ENCODE measurements at regions not wholly inside any gene's neighbourhood (a gene's known extent, or its start where the extent isn't known, plus 50 kb on each side); places are given as distances from the start of the nearest gene placed in this dataset.

GRCh38 chr5:39896104-39896503 lies 471.3 kb upstream of the DAB2 start:
- no peak overlapping the region for H3K9ac ChIP-seq (ENCODE audit: extremely low read depth, insufficient read length, low read length)
- H3K4me3 Mint-ChIP-seq: no peak overlapping the region
- no peak for TF ChIP-seq CTCF (conservative IDR thresholded peaks at IDR 0.05)
- no peaks in the 10 kb centered on the region for H3K27me3 Mint-ChIP-seq (ENCODE audit: low read depth)
- H3K79me2 ChIP-seq (ENCODE audit: insufficient read depth, low read length): no peaks in the 10 kb centered on the region
- H2BK15ac ChIP-seq (ENCODE audit: low read depth, low read length): no peak overlapping the region
- no peak overlapping the region for H2BK20ac ChIP-seq (ENCODE audit: low read depth, low read length, poor library complexity, severe bottlenecking)
- H3K18ac ChIP-seq (ENCODE audit: insufficient read length, low read depth, low read length): no peak overlapping the region
- no peak overlapping the region for H2AFZ ChIP-seq (ENCODE audit: low read length)
- H3K9me3 Mint-ChIP-seq: no peaks in the 10 kb centered on the region
- no peak overlapping the region for H2BK12ac ChIP-seq (ENCODE audit: insufficient read length, low read depth, low read length)
- H4K8ac ChIP-seq (replicated peaks; ENCODE audit: insufficient read length, low read depth, low read length): no peak overlapping the region
- H3K4ac ChIP-seq (ENCODE audit: low read depth, low read length): no peak overlapping the region
- no peak overlapping the region for H3T11ph ChIP-seq (ENCODE audit: low read length)
- DNase-seq: no peak
- H2BK5ac ChIP-seq (ENCODE audit: insufficient read length, low read length): no peak overlapping the region
- H4K5ac ChIP-seq (ENCODE audit: insufficient read length, low read depth, low read length): no peak overlapping the region
- no peaks in the 10 kb centered on the region for H3K9me3 ChIP-seq (ENCODE audit: control insufficient read depth, low read depth, low read length)
- H3K4me1 Mint-ChIP-seq: peaks cover 0 to 4% of the 10 kb centered on the region in 2 experiments; a peak in 1 of 4 replicates
- H2AK5ac ChIP-seq (ENCODE audit: insufficient read length, low read length): no peak overlapping the region
- H4K20me1 ChIP-seq (ENCODE audit: control insufficient read depth, insufficient read depth, insufficient read length): no peaks in the 10 kb centered on the region
- H3K27ac Mint-ChIP-seq: no peak overlapping the region
- H3K14ac ChIP-seq (ENCODE audit: insufficient read depth, low read length): no peak overlapping the region
- H3K27ac ChIP-seq (ENCODE audit: insufficient read length, low read depth, low read length): no peak overlapping the region
- H3K79me1 ChIP-seq (ENCODE audit: insufficient read depth, low read depth, low read length, poor library complexity, severe bottlenecking): no peaks in the 10 kb centered on the region
- H3K4me2 ChIP-seq (ENCODE audit: insufficient read depth, insufficient read length, low read length): no peak overlapping the region
- no peak overlapping the region for H3K56ac ChIP-seq (ENCODE audit: insufficient read length, low read depth, low read length)
- H2BK120ac ChIP-seq (ENCODE audit: low read depth, low read length, poor library complexity, severe bottlenecking): no peak overlapping the region
- H3K36me3 Mint-ChIP-seq (ENCODE audit: insufficient read depth in 1 of 3, low read depth in 3 of 3): no peaks in the 10 kb centered on the region
- no peaks in the 10 kb centered on the region for H3K4me1 ChIP-seq (ENCODE audit: insufficient read depth, low read length)
- H4K91ac ChIP-seq (ENCODE audit: insufficient read length, low read depth, low read length): no peak overlapping the region
- no peak overlapping the region for H3K23ac ChIP-seq (ENCODE audit: insufficient read length, low read depth, low read length)
- H3K27me3 ChIP-seq (ENCODE audit: insufficient read depth, low read length): no peaks in the 10 kb centered on the region
- no CpG with 5 or more reads among the region's 3 CpGs for WGBS (ENCODE audit: extremely low coverage, insufficient read length, low lambda C conversion rate)
- H3K23me2 ChIP-seq (ENCODE audit: insufficient read length, low read depth, low read length, poor library complexity, severe bottlenecking): no peaks in the 10 kb centered on the region

Measured in H9 (cell line).